GM19025 (cell line): ENCODE measurements at regions not wholly inside any gene's neighbourhood (a gene's known extent, or its start where the extent isn't known, plus 50 kb on each side); places are given as distances from the start of the nearest gene placed in this dataset.
A peak's percentile ranks its signal among the peaks of the same experiment; 100 is the strongest.
"Not testable (repeated sequence)": the region's sequence is repeated elsewhere in the genome, so short reads cannot be mapped to it uniquely, and the experiment has no call there.

ENCODE experiments used
- ATAC-seq: cut with Tn5 transposase; IDR thresholded peaks from one replicate; pipeline ENCODE4 v1.9.1; 2021; ENCODE audit warnings: mild to moderate bottlenecking, low read depth, moderate library complexity; ENCODE audit not compliant: unreplicated experiment

DNA sequence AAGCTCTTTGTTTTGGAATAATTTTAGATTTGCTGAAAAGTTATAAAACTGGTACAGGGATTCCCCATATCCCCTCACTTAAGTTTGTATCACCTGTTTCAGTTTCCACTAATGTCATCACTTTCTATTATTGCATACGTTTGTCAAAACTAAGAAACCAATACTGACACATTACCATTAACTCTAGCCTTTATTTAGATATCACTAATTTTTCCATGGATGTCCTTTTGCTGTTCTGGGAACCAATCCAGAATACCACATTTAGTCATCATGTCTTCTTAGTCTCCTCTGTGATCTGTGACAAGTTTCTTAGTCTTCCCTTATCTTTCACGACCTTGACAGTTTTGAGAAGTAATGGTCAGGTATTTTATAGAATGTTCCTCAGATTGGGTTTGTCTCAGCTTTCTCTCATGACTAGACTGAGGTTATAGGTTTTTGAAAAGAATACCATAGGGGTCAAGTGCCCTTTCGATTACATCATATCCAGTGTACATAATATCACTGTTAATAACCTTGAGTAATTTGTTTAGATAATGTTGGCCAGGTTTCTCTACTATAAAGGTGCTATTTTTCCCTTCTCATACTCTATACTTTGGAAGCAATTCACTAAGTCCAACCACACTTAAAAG is 51.9 kb upstream of the NMUR2 start:
- no peak for ATAC-seq

DNA sequence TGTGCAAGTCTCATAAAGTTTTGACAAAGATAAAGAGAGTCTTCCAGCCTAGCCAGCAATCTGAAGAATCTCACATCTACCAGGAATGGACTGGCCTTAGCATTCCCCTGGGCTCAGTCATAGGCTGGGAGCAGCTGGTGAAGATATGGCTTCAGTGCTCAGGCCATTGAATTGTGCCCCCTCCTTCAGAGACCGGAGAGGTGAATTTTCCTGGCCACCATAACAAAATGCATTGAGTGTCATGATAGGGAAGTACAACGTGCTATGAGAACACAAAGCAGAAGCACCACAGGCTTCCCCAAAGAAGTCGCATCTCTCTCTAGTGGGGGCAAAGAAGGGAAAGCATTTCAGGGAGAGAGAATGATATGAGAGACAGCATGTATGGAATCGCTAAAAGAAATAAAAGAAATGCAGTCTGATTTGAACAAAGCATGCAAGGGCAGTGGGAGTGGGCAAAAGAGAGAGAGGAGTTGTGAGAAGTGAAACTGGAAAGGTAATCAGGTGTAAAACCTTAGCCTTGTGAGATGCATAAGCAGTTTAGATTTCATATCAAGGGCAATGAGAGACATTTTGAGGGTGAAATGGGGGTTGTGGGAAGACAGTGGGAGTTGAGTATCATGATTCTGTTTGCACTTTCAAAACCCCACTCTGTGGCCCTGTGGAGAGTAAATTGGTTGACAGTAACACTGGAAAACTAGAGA is 57.1 kb upstream of the NMUR2 start:
- peak; percentile 61 for ATAC-seq

DNA sequence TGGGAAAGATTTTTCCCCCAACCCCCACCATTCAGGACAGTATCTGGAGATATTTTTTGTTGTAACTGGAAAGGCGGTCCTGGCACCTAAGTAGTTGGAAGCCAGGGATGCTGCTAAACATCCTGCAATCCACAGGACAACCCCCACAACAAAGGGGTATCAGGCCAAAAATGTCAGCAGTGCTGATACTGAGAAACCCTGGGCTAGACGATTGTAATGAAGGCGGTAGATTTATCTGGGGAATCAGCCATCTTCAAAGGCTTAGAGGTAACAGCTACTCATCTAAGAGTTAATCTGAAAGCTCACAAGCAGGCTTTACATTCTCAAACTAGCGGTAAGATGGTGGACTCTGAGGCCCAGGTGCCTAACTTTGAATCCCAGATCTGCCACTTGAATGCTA is 59.0 kb upstream of the NMUR2 start:
- no peak for ATAC-seq

DNA sequence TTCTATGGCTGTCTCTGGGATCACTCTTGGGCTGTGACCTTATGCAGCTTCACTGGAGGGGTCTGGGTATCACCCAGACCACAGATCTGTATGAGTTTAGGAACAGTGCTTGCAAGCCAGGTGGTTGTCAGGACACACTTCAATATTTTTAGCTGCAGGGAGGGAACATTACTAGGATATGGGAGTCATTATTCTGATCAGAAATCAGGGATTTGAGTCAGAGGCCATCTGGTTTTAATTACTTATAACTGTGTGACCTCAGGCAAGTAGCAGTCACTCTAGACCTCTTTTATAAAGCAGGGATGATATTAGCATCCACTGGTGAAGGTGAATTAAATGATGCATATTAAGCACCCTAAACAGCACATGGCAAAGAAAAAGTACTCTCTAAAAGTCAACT is 60.1 kb upstream of the NMUR2 start:
- ATAC-seq: no peak

DNA sequence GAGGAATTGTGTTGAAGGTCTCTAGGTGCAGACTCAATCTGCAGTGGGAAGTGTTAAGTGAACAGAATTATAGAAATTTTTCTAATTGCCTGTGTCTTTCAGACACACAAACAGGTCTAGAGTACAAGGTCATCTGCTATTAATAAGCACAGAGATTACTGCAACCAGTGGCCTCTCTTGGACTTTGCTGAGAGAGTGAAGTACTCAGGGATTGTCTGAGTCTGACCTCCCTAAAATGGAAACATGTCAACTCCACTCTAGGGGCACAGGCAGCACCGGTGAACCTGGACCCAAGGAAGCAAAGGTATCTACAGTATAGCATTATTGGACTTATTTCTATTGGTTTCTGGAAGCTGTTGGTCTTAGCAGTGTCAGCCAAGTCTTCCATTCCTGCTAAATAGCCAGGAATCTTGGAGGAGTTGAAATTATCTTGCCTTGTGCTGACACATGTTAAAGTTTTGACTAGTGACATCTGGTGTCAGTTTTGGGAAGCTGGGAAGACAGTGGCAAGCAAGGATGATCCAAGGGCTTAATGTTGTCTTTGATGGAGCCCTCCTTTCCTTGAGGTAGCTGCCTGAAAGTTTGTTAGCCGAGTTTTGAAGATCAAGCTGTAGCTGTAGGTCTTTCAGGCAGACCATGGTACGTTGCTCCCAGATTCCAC is 61.1 kb upstream of the NMUR2 start:
- no peak for ATAC-seq

DNA sequence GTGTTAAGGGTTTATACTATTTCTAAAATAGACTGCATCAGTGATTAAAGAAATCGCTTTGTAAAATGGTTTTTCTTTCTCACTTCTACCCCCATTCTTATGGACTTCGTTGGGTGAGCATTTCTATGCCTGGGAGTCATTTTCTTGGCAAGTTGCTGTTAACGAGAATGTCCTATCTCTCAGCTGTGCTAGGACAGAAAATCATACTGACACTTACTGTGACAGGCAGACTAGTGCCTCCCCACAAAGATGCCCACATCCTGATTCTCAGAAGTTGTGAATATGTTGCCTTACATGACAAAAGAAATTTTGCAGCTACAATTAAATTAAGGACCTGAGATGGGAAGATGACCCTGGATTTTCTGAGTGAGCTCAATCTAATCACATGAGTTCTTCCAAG is 65.1 kb upstream of the NMUR2 start:
- no peak for ATAC-seq

DNA sequence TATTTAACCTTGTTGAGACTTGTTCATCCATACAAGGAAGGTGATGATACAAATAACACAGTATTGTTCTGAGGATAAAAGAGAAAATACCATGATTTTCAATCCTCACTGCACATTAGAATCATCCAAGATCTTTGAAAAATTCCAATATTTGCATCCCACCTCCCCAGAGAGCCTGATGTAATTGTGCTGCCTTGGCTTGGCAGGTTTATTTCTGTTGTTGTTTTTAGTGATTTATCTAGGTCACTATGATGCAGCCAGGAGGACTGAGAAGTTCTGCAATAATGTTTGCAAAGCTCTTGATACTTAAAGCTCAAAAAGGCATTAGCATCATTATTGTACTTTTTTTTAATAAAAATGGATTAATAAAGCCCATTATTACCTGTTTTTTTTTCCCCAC is 67.0 kb upstream of the NMUR2 start:
- ATAC-seq: no peak

DNA sequence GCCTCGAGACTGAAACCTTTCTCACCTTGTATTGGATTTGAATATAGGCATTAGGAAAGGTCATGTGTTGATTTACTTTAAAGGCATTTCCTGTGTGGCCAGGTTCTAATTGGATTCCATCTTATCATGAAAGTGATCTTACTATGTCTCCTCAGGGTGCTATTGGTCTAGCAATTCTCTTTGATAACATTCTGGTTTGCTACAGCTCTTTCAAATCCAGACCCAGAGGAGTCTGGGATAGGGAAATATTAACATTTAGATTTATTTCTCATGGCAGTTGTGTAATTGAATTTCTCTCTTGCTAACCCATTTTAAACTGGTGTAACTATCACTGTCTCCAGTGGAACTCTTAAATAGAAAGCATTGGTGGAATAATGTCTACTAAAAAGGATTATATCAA is 69.9 kb upstream of the NMUR2 start:
- no peak for ATAC-seq

DNA sequence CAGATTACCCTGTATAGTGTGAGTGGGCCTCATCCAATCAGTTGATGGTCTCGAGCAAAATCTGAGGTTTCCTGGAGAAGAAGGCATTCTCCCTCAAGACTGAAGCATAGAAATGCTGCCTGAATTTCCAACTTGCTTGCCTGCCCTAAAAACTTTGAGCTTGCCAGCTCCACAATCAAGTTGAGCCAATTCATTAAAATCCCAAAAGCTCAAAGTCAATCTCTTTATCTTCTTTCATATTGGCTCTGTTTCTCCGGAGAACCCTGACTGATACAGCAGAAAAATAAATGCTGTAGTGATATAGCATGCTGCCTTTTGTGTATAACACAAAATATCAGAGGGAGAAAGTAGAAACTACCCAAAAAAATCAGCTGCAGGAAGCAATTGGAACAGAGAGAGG is 72.5 kb upstream of the NMUR2 start:
- ATAC-seq: no peak

DNA sequence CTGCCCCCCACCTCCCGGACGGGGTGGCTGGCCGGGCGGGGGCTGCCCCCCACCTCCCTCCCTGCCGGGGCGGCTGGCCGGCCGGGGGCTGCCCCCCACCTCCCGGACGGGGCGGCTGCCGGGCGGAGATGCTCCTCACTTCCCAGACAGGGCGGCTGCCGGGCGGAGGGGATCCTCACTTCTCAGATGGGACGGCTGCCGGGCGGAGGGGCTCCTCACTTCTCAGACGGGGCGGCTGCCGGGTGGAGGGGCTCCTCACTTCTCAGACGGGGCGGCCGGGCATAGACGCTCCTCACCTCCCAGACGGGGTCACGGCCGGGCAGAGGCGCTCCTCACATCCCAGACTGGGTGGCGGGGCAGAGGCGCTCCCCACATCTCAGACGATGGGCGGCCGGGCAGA is 74.8 kb upstream of the NMUR2 start:
- ATAC-seq: not testable (repeated sequence)

DNA sequence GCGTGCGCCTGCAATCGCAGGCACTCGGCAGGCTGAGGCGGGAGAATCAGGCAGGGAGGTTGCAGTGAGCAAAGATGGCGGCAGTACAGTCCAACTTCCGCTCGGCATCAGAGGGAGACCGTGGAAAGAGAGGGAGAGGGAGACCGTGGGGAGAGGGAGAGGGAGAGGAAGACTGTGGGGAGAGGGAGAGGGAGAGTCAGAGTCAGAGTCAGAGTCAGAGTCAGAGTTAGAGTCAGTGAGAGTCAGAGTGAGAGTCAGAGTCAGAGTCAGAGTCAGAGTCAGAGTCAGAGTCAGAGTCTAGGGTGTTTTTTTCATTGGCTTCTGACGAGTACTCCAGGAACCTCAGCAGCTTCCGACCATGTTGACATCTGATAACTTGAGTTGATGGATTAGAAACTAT is 75.6 kb upstream of the NMUR2 start:
- peak; percentile 92 for ATAC-seq

DNA sequence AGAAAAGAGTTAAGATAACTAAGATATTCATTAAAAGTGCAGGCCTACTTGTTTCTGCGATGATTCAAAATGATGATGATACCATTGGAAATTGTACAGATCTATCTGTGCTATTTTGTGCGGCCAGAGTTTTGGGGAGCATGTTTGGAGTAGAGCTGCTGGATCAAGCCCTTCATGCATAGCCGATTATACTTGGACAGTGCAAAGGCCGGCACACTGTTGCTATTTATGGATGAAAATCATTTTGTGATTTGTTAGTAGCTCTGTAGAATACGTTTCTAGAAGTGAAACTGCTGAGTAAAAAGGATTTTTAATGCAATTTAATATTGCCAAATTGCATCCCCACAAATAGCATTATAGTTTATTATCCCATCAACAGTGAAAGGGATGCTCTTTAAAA is 82.1 kb upstream of the NMUR2 start:
- ATAC-seq: no peak

DNA sequence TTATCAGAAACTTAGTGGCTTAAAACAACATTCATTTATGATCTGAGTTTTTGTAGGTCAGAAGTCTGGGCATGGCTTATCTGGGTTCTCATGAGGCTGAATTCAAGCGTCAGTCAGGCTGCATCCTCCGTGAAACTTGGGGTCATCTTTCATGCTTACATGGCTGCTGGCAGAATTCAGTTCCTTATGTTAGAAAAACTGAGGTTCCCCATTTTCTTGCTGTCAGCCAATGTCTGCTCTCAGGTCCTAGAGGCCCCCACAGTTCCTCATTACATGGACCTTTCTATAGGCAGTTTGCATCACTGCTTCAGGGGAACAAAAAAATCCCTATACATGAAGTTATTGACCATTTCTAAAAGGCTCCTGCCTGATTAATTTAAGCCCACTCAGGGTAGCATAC is 83.8 kb upstream of the NMUR2 start:
- no peak for ATAC-seq

DNA sequence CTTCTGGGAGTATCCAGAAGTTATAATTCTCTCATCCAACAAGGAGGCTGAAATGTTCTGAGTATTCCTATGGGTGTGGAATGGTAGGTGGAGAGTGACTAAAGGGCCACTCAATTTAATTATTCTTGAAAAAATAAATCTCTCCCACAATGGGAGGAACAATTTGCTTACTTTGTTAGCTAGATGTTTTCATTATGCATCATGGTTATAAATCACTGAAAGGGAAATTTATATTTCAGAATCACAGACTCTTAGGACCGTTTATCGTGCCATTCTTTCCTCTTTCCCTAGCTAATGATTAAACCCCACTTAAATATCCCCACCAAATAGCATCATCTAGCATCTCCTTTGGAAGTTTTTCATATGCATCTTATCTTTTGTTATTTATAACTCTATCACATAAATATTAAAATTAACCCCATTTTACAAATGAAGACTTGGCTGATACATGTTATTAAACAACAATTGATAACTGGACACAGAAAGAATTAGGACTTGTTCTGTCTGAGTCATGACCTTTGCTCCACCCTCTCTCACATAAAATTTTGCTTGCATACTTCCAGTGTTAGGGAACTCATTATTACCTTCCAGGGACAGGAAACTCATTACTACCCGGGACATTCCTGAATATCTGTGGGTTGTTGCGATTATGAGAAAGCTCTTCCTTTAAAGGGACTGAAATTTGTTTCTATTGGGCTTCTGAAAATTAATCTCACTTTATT is 94.9 kb upstream of the NMUR2 start:
- no peak for ATAC-seq

DNA sequence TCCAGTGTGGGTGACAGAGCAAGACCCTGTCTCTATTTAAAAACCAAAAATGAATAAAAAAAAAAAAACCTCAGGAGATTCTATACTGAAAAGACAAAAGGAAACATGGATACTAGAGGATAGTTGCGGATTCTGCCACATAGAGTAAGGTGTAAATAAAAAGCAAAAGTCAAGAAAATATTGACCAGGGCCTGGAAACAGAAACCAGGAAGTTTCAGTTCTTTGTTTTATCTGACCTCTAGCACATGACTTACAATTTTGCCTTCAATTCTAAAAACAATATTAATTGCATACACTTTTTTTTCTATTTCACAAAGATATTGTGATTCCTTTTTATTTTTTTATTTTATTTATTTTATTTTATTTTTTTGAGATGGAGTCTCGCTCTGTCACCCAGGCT is 96.2 kb upstream of the NMUR2 start:
- peak; percentile 42 for ATAC-seq

DNA sequence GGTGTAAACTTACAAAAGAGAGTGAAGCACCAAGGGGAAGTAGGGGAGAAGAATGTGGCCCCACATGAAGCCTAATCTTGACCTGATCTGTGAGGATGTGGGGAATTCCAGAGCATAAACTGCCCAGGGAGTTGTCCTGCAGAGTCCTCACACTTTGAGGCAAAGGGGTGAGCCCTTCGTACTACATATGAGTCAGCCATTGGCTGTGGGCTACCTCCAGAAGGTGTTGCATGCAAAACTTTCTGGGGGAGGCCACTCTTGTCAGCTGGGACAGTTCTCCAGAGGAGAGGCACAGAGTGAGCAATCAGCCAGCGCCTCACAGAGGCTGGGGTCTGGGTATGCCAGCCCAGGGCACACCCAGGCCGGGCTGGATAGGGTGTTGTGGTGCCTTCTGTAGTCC is 98.1 kb upstream of the NMUR2 start:
- no peak for ATAC-seq

DNA sequence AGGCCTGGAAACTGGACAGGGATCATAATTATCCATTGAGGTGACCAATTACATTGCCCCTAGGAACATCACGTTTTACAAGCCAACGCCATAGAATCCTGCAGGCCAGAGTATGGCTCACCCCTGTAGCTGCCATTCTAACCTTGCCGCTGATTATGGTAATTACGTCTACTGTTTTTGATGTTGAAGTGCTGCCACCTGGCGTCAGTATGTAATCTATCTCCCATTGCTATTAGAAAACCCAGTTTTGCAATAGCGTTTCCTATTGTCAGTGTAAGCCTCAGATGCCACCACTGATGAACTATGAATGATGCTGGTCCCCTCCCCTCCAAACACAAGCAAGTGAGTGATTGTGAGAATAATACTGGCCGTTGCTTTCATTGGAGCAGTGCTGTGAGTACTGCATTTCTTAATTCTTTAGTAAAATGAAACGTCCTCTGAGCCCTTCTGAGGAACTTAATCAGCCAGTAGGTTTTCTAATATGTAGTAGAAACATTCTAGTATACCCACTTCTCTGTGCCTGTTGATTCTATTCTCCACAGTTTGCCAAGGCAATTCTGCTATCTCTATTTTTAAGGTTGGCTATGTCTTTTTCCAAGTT is 100.5 kb upstream of the NMUR2 start:
- peak; percentile 57 for ATAC-seq

DNA sequence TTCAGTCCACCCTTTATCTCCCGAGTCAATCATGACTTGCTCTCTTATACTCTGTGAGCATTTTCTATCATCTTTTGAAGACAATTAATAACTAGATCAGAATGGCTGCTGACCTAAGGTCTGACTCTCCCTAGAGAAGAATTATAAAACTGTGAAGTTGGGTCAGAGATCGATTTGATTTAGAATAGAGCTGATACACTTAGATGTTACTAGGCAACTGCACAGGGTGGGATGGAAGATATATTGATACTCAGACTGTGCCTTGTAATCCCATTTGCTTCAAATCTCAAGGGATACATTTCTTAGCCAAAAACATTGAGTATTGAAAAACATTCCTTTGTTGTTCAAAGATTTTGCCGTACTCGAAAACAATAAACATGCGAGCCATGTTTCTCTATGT is 106.0 kb upstream of the NMUR2 start:
- ATAC-seq: no peak

DNA sequence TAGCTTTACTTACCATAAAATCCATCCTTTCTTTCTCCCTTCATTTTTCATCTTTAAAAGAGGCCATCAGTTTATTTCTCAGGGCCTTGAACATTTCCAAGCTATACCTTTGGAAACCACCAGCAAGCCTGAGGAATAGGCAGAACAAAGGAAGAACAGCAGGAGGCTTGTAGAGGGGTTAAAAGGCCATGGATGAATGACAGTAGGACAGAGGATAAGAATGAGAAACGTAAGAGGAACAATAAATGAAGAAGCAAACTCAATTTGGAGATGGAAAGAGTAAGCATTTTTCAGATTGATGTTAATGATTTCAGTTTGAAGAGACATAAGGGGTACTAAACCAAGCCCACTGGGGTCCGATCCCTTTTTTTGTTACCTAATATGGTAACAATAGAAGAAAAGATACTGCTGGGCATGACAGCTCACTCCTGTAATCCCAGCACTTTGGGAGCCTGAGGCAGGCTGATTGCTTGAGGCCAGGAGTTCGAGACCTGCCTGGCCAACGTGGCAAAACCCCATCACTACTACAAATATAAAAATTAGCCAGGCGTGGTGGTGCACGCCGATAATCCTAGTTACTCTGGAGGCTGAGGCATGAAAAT is 106.6 kb upstream of the NMUR2 start:
- no peak for ATAC-seq

DNA sequence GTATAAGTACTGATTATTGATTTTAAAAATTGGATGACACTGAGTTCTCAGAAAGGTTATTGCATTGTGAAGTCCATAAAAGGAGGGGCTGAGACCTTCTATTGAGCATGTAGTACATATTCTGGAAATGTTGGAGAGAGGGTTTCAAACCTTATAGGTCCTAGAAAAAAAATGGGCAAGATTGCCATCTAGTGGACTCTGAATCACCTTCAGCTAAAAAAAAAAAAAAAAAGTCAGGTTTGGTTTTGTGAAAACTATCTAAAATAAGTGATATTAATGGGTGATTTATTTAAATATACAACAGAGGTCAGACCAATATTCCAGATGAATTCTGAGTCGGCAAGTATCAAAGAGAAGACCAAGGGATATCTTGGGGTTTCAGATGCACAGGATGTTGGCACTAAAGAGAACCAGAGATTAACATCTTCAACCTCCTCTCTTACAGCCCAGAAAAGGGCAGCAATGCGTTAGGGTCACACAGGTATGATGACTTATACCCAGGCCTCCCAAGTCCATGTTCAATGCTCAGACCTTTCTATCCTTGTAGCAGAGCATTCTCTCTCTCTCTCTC is 109.8 kb upstream of the NMUR2 start:
- ATAC-seq: no peak
